IMR-90 (cell line): ENCODE measurements at regions not wholly inside any gene's neighbourhood (a gene's known extent, or its start where the extent isn't known, plus 50 kb on each side); places are given as distances from the start of the nearest gene placed in this dataset.

Experiments
- BHLHE40 ChIP-seq: fragments of 150-350 bp; IDR thresholded peaks from 2 replicates; pipeline ENCODE4 v1.6.1; 2016; ENCODE audit warnings: mild to moderate bottlenecking, low read depth, low read length
- CEBPB ChIP-seq: IDR thresholded peaks from 2 replicates; pipeline ENCODE4 v1.6.1; 2012; ENCODE audit warnings: low read depth, low read length, improper control_type of control experiment
- CHD1 ChIP-seq: IDR thresholded peaks from 2 replicates; pipeline ENCODE4 v1.6.1; 2012; ENCODE audit warnings: low read depth, low read length, improper control_type of control experiment
- FOS ChIP-seq: fragments of 150-350 bp; IDR thresholded peaks from 2 replicates; pipeline ENCODE4 v1.6.1; 2016; ENCODE audit warnings: low read depth, low read length
- MAFK ChIP-seq: IDR thresholded peaks from 2 replicates; pipeline ENCODE4 v1.6.1; 2012; ENCODE audit warnings: low read depth, low read length, improper control_type of control experiment
- MAZ ChIP-seq: IDR thresholded peaks from 2 replicates; pipeline ENCODE4 v1.6.1; 2012; ENCODE audit warnings: low read depth, mild to moderate bottlenecking, low read length, improper control_type of control experiment, moderate library complexity, borderline replicate concordance
- POLR2A ChIP-seq: IDR thresholded peaks from 2 replicates; pipeline ENCODE4 v1.6.1; 2012; ENCODE audit warnings: mild to moderate bottlenecking, low read depth, low read length
- RAD21 ChIP-seq: IDR thresholded peaks from 2 replicates; pipeline ENCODE4 v1.6.1; 2012; ENCODE audit warnings: low read length, improper control_type of control experiment
- RCOR1 ChIP-seq: IDR thresholded peaks from 2 replicates; pipeline ENCODE4 v1.6.1; 2012; ENCODE audit warnings: mild to moderate bottlenecking, low read length, improper control_type of control experiment; ENCODE audit not compliant: insufficient replicate concordance
- RFX5 ChIP-seq: IDR thresholded peaks from 2 replicates; pipeline ENCODE4 v1.8.0; 2012; ENCODE audit warnings: low read depth, mild to moderate bottlenecking, low read length, moderate library complexity
- TF ChIP-seq, protein P1 (sequence below): conservative IDR thresholded peaks from 2 replicates; pipeline ENCODE4 v1.5.1; 2012; ENCODE audit warnings: mild to moderate bottlenecking, low read depth, low read length, improper control_type of control experiment

DNA sequence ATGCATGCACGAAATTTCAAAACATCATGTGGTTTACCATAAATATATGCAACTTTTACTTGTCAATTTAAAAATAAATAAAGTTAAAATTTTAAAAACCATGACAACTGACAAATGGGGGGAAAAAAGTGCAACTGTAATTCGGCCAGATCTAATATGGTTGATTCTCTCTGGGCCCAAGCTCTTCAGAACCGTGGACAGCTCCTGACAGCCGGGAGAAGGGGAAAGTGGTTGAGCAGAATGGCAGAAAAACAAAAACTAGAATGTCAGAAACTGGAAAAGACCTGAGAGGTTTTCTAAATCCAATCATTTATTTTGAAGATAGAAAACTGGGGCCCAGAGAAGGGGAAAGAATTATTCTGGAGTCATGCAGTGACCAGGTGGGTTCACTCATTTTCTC, 126.6 kb downstream of the TMEM132E start:
- TF ChIP-seq, protein P1, sequence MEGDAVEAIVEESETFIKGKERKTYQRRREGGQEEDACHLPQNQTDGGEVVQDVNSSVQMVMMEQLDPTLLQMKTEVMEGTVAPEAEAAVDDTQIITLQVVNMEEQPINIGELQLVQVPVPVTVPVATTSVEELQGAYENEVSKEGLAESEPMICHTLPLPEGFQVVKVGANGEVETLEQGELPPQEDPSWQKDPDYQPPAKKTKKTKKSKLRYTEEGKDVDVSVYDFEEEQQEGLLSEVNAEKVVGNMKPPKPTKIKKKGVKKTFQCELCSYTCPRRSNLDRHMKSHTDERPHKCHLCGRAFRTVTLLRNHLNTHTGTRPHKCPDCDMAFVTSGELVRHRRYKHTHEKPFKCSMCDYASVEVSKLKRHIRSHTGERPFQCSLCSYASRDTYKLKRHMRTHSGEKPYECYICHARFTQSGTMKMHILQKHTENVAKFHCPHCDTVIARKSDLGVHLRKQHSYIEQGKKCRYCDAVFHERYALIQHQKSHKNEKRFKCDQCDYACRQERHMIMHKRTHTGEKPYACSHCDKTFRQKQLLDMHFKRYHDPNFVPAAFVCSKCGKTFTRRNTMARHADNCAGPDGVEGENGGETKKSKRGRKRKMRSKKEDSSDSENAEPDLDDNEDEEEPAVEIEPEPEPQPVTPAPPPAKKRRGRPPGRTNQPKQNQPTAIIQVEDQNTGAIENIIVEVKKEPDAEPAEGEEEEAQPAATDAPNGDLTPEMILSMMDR: no peak
- TF ChIP-seq POLR2A (no peak), CEBPB (no peak), BHLHE40 (no peak), FOS (no peak), MAZ (no peak), RAD21 (no peak), CHD1 (no peak), RCOR1 (no peak), MAFK (no peak), RFX5 (no peak)
